ENCODE measurements at regions not wholly inside any gene's neighbourhood (a gene's known extent, or its start where the extent isn't known, plus 50 kb on each side); places are given as distances from the start of the nearest gene placed in this dataset.

GRCh38 chr6:81979329-81979728 lies 226.8 kb upstream of the TENT5A start:
- no peak for TF ChIP-seq CTCF (IDR thresholded peaks at IDR 0.05; ENCODE audit: low read depth, low read length, missing input control)
- no peak for TF ChIP-seq TAF1 (conservative IDR thresholded peaks at IDR 0.05)
- TF ChIP-seq ZBTB33 (IDR thresholded peaks at IDR 0.05): no peak
- no peak for TF ChIP-seq REST (IDR thresholded peaks at IDR 0.05)
- no peak for TF ChIP-seq RXRA (IDR thresholded peaks at IDR 0.05)
- TF ChIP-seq SP1 (IDR thresholded peaks at IDR 0.05): no peak
- no peak for TF ChIP-seq HNF4A (conservative IDR thresholded peaks at IDR 0.05)

All from liver (tissue), 3 donors.